GM23248 (cell line): ENCODE measurements at regions not wholly inside any gene's neighbourhood (a gene's known extent, or its start where the extent isn't known, plus 50 kb on each side); places are given as distances from the start of the nearest gene placed in this dataset.

Experiments
- DNase-seq: peaks from one replicate; pipeline ENCODE4 v3.0.0-alpha.2; 2015
- H2AFZ ChIP-seq: fragments of 200-600 bp; sonication (generic); 2 replicates; pipeline ENCODE4 v1.6.1; 2016; ENCODE audit warnings: antibody characterized with exemption
- H3F3A ChIP-seq: fragments of 200-600 bp; sonication (generic); 2 replicates; pipeline ENCODE4 v1.6.1; 2016; ENCODE audit warnings: mild to moderate bottlenecking, antibody characterized with exemption, mixed run types; ENCODE audit not compliant: insufficient read depth
- H3K27ac ChIP-seq: fragments of 200-600 bp; sonication (generic); 2 replicates; pipeline ENCODE4 v1.5.1; 2016; ENCODE audit warnings: mild to moderate bottlenecking
- H3K27me3 ChIP-seq: fragments of 200-600 bp; sonication (generic); replicated peaks from 2 replicates; pipeline ENCODE4 v1.6.1; 2016; ENCODE audit warnings: mild to moderate bottlenecking; ENCODE audit not compliant: insufficient read depth
- H3K36me3 ChIP-seq: fragments of 200-600 bp; sonication (generic); 2 replicates; pipeline ENCODE4 v1.6.1; 2016; ENCODE audit warnings: low read depth, mild to moderate bottlenecking
- H3K4me1 ChIP-seq: fragments of 200-600 bp; sonication (generic); 2 replicates; pipeline ENCODE4 v1.6.1; 2016; ENCODE audit warnings: mild to moderate bottlenecking; ENCODE audit not compliant: insufficient read depth
- H3K4me2 ChIP-seq: fragments of 200-600 bp; sonication (generic); one replicate; pipeline ENCODE4 v1.6.1; 2016; ENCODE audit warnings: mild to moderate bottlenecking; ENCODE audit not compliant: unreplicated experiment
- H3K4me3 ChIP-seq: fragments of 200-600 bp; sonication (generic); 2 replicates; pipeline ENCODE4 v1.5.1; 2016; ENCODE audit warnings: mild to moderate bottlenecking
- H3K79me2 ChIP-seq: fragments of 200-600 bp; sonication (generic); 2 replicates; pipeline ENCODE4 v1.6.1; 2016; ENCODE audit warnings: mild to moderate bottlenecking; ENCODE audit not compliant: insufficient read depth
- H3K9ac ChIP-seq: fragments of 200-600 bp; sonication (generic); 2 replicates; pipeline ENCODE4 v1.6.1; 2016; ENCODE audit warnings: mild to moderate bottlenecking
- H3K9me2 ChIP-seq: fragments of 200-600 bp; sonication (generic); 2 replicates; pipeline ENCODE4 v1.6.1; 2016; ENCODE audit warnings: mixed run types, mild to moderate bottlenecking, moderate library complexity; ENCODE audit not compliant: insufficient read depth
- H3K9me3 ChIP-seq: fragments of 200-600 bp; sonication (generic); one replicate; pipeline ENCODE4 v1.6.1; 2017; ENCODE audit warnings: low read depth
- H4K20me1 ChIP-seq: fragments of 200-600 bp; sonication (generic); 2 replicates; pipeline ENCODE4 v1.6.0; 2016; ENCODE audit not compliant: insufficient read depth
- EZH2 ChIP-seq: fragments of 200-600 bp; sonication (generic); IDR thresholded peaks from 2 replicates; pipeline ENCODE4 v1.6.1; 2018; ENCODE audit warnings: antibody characterized with exemption, mild to moderate bottlenecking; ENCODE audit not compliant: insufficient read depth, poor library complexity, severe bottlenecking
- EZH2phosphoT487 ChIP-seq: fragments of 200-600 bp; sonication (generic); IDR thresholded peaks from 2 replicates; pipeline ENCODE4 v1.6.1; 2018; ENCODE audit warnings: antibody characterized with exemption, moderate library complexity, mild to moderate bottlenecking, low read depth; ENCODE audit not compliant: insufficient read depth
- WGBS, 2 experiments: methylation state at CpG; one replicate each; pipeline ENCODE4 v1.1.6; 2015 to 2017; ENCODE audit warnings: low lambda C conversion rate in 2 of 2, low coverage in 1 of 2; ENCODE audit errors: missing lambda C conversion rate in 2 of 2; 5-methylcytosine and 5-hydroxymethylcytosine counted together
- in situ Hi-C: fragments of 300-500 bp; cut with MboI; formaldehyde crosslinking; loops from 2 replicates; pipeline ENCODE4 v1.15.0; 2020

- no peak for DNase-seq
- WGBS, 2 experiments: 76 to 83% methylated on average over 2 of the region's 2 CpGs
- H3K27me3 ChIP-seq: no peaks in the 10 kb centered on the region
- H3K4me3 ChIP-seq: no peak overlapping the region
- H3K4me2 ChIP-seq: no peak overlapping the region
- H3K9me3 ChIP-seq: no peaks in the 10 kb centered on the region
- H4K20me1 ChIP-seq: no peaks in the 10 kb centered on the region
- in situ Hi-C loops: no loop called here
- H3K27ac ChIP-seq: no peak overlapping the region
- no peak overlapping the region for H3K9ac ChIP-seq
- H3F3A ChIP-seq: no peaks in the 10 kb centered on the region
- H3K79me2 ChIP-seq: no peaks in the 10 kb centered on the region
- H3K36me3 ChIP-seq: no peaks in the 10 kb centered on the region
- no peak overlapping the region for H2AFZ ChIP-seq
- H3K4me1 ChIP-seq: no peaks in the 10 kb centered on the region
- H3K9me2 ChIP-seq: no peaks in the 10 kb centered on the region
- TF ChIP-seq EZH2: no peak
- TF ChIP-seq EZH2phosphoT487: no peak
Observed at GRCh38 chr4:19523964-19524363, 727.7 kb upstream of the SLIT2 start.

GRCh38 chr4:19522966-19523365 is 728.7 kb upstream of the SLIT2 start:
- Histone ChIP-seq H3K4me1 (no peaks in the 10 kb centered on the region), H3K27ac (no peak overlapping the region), H3K27me3 (no peaks in the 10 kb centered on the region), H4K20me1 (no peaks in the 10 kb centered on the region), H3K36me3 (no peaks in the 10 kb centered on the region), H2AFZ (no peak overlapping the region), H3K9me2 (no peaks in the 10 kb centered on the region), H3K4me3 (no peak overlapping the region), H3K9ac (no peak overlapping the region), H3K4me2 (no peak overlapping the region), H3F3A (no peaks in the 10 kb centered on the region), H3K79me2 (no peaks in the 10 kb centered on the region), H3K9me3 (no peaks in the 10 kb centered on the region)
- WGBS, 2 experiments: 91 to 99% methylated on average over 3 of the region's 3 CpGs
- TF ChIP-seq EZH2 (no peak), EZH2phosphoT487 (no peak)
- no peak for DNase-seq
- in situ Hi-C loops: no loop called here

- in situ Hi-C loops: no loop called here
- Histone ChIP-seq H3K9me3 (no peaks in the 10 kb centered on the region), H4K20me1 (no peaks in the 10 kb centered on the region), H3K27ac (no peak overlapping the region), H3K4me3 (no peak overlapping the region), H3K9ac (no peak overlapping the region), H3K36me3 (no peaks in the 10 kb centered on the region), H3F3A (no peaks in the 10 kb centered on the region), H3K27me3 (no peaks in the 10 kb centered on the region), H3K9me2 (no peaks in the 10 kb centered on the region), H3K4me2 (no peak overlapping the region), H3K79me2 (no peaks in the 10 kb centered on the region), H2AFZ (peak overlapping the region; percentile 34; the same call in 1 of the 2 replicates), H3K4me1 (no peaks in the 10 kb centered on the region)
- TF ChIP-seq EZH2phosphoT487 (no peak), EZH2 (no peak)
- no peak for DNase-seq
- WGBS, 2 experiments: 20 to 21% methylated on average over 7 of the region's 7 CpGs
Observed at GRCh38 chr4:19520939-19521520, 730.7 kb upstream of the SLIT2 start.

DNA sequence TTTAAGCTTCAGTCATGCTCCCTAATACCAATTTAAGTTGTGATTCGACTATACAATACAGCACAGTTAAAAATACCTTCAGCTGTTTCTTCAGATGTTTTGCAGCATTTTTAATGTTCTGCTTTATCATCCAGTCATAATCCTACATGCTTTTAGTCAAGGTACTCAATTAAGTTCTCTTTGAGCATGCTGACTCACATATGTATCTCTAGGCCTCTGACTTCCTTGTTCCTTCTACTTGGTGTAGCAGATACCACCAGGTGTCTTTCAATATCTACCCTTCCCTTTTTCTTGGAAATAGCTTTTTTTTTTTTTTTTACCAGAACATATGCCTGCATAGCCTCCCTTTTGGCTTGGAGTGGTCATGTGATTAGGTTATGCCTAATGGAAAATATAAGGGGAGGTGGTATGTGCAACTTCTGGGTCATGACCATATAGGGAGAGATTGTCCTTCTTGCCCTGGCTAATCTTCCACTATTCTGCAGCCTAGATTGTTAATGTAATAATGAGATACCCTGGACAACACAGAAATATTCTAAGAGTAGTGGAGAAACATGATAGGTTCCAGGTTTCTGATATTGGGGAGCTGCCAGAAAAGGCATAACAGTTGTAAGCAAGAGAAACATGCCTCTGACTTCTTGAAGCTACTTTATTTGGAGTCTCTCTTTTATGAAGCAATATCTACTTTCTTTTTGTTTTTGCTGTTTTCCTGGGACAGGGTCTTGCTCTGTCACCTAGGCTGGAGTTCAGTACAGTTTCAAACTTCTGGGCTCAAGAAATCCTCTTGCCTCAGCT is 737.2 kb upstream of the SLIT2 start:
- no peaks in the 10 kb centered on the region for H3K4me1 ChIP-seq
- H3K9me3 ChIP-seq: no peaks in the 10 kb centered on the region
- H3K27ac ChIP-seq: no peak overlapping the region
- no peak overlapping the region for H3K9ac ChIP-seq
- H3K4me2 ChIP-seq: no peak overlapping the region
- DNase-seq: no peak
- no peaks in the 10 kb centered on the region for H3K79me2 ChIP-seq
- H3K27me3 ChIP-seq: no peaks in the 10 kb centered on the region
- H3F3A ChIP-seq: no peaks in the 10 kb centered on the region
- H3K4me3 ChIP-seq: no peak overlapping the region
- in situ Hi-C loops: no loop called here
- H3K36me3 ChIP-seq: no peaks in the 10 kb centered on the region
- H3K9me2 ChIP-seq: no peaks in the 10 kb centered on the region
- no peak overlapping the region for H2AFZ ChIP-seq
- WGBS, 2 experiments: 76 to 92% methylated on average over 1 of the region's 1 CpG
- TF ChIP-seq EZH2: no peak
- TF ChIP-seq EZH2phosphoT487: no peak
- H4K20me1 ChIP-seq: no peaks in the 10 kb centered on the region
